ENCODE measurements at regions not wholly inside any gene's neighbourhood (a gene's known extent, or its start where the extent isn't known, plus 50 kb on each side); places are given as distances from the start of the nearest gene placed in this dataset.

- TF ChIP-seq CTCF (IDR thresholded peaks at IDR 0.05) (no peak), POLR2A (IDR thresholded peaks at IDR 0.05) (no peak)
These were observed 58.0 kb downstream of the C11orf91 start for GRCh38 chr11:33642461-33643166.
